A549 (cell line): ENCODE measurements at regions not wholly inside any gene's neighbourhood (a gene's known extent, or its start where the extent isn't known, plus 50 kb on each side); places are given as distances from the start of the nearest gene placed in this dataset.

ENCODE experiments used
- ATAC-seq, 2 experiments: fragments of 200-7000 bp in 1 of 2; fragments of >200 bp in 1 of 2; cut with Nextera tagmentation in 1 of 2; cut with Tn5 transposase in 1 of 2; 3 replicates each; pipeline versions ENCODE4 v1.8.0 to v1.9.1; 2018 to 2020; ENCODE audit warnings: mild to moderate bottlenecking in 1 of 2, moderate library complexity in 1 of 2
- CTCF ChIA-PET: fragments of 300-600 bp; sonication (Branson Sonifier 250); formaldehyde crosslinking; extraction: SDS; loops from one replicate; lab custom pipeline; 2021; ENCODE audit warnings: antibody characterized with exemption, inconsistent platforms; lab: Yijun Ruan, JAX
- POLR2A ChIA-PET: fragments of 350-600 bp; formaldehyde crosslinking; extraction: SDS; loops from one replicate; lab custom pipeline; 2021; ENCODE audit warnings: antibody characterized with exemption, inconsistent platforms; lab: Yijun Ruan, JAX
- DNase-seq, 2 experiments: peaks; one replicate each; pipeline versions ENCODE4 v3.0.0 to v3.0.0-alpha.2; 2011 to 2016; ENCODE audit warnings: low read depth in 1 of 2, low spot score in 1 of 2
- FAIRE-seq: peaks from 2 replicates; lab custom pipeline; 2011; peaks lifted over from hg19 to GRCh38; lab: Jason Lieb, UNC
- H3K27ac ChIP-seq, 2 experiments: fragments of >200 bp; sonication (Bioruptor Twin); formaldehyde crosslinking; 3 replicates each; pipeline ENCODE4 v1.5.1; 2016 to 2017
- H3K4me1 ChIP-seq: fragments of >200 bp; sonication (Bioruptor Twin); formaldehyde crosslinking; 3 replicates; pipeline ENCODE4 v1.6.1; 2016
- H3K4me2 ChIP-seq: fragments of >200 bp; sonication (Bioruptor Twin); formaldehyde crosslinking; 3 replicates; pipeline ENCODE4 v1.6.1; 2016
- H3K4me3 ChIP-seq: fragments of >200 bp; sonication (Bioruptor Twin); formaldehyde crosslinking; 3 replicates; pipeline ENCODE4 v1.5.1; 2016
- H3K9me3 ChIP-seq: fragments of >200 bp; sonication (Bioruptor Twin); formaldehyde crosslinking; 3 replicates; pipeline ENCODE4 v1.6.1; 2016
- CBX8 ChIP-seq: fragments of 200-600 bp; sonication (generic); IDR thresholded peaks from 2 replicates; pipeline ENCODE4 v1.6.1; 2016
- CHD4 ChIP-seq: fragments of 200-600 bp; sonication (generic); IDR thresholded peaks from 2 replicates; pipeline ENCODE4 v1.6.1; 2016; ENCODE audit warnings: antibody characterized with exemption, mild to moderate bottlenecking, borderline replicate concordance
- ESRRA ChIP-seq: fragments of 150-350 bp; IDR thresholded peaks from 2 replicates; pipeline ENCODE4 v1.6.1; 2014; ENCODE audit warnings: mild to moderate bottlenecking, low read length, borderline replicate concordance
- FOSL2 ChIP-seq, 2 experiments: fragments of 450-650 bp in 1 of 2; fragments of >200 bp in 1 of 2; sonication (Bioruptor Twin) in 1 of 2; formaldehyde crosslinking; IDR thresholded peaks; 2 replicates each; pipeline versions ENCODE4 v1.5.0 to v1.6.1; 2016 to 2020; ENCODE audit warnings: mild to moderate bottlenecking in 1 of 2, moderate library complexity in 1 of 2
- HEYL ChIP-seq: fragments of 250-450 bp; sonication (Bioruptor Pico); IDR thresholded peaks from 2 replicates; pipeline ENCODE4 v1.8.0; 2021; ENCODE audit warnings: mild to moderate bottlenecking, moderate library complexity
- HOXA7 ChIP-seq: fragments of 250-450 bp; sonication (Bioruptor Pico); IDR thresholded peaks from 2 replicates; pipeline ENCODE4 v1.5.0; 2020; ENCODE audit warnings: mild to moderate bottlenecking, moderate library complexity
- JUNB ChIP-seq: fragments of >200 bp; sonication (Bioruptor Twin); formaldehyde crosslinking; IDR thresholded peaks from 2 replicates; pipeline ENCODE4 v1.6.1; 2016
- KDM5A ChIP-seq: fragments of 200-600 bp; sonication (generic); IDR thresholded peaks from 2 replicates; pipeline ENCODE4 v1.6.1; 2016; ENCODE audit warnings: antibody characterized with exemption, mild to moderate bottlenecking
- MAFK ChIP-seq: fragments of 450-650 bp; IDR thresholded peaks from 2 replicates; pipeline ENCODE4 v1.6.1; 2014; ENCODE audit not compliant: partially characterized antibody
- MAZ ChIP-seq: fragments of 150-350 bp; IDR thresholded peaks from 2 replicates; pipeline ENCODE4 v1.6.1; 2014; ENCODE audit warnings: antibody characterized with exemption, low read depth, low read length, borderline replicate concordance
- MYC ChIP-seq: IDR thresholded peaks from 2 replicates; pipeline ENCODE4 v1.6.1; 2012; ENCODE audit warnings: mild to moderate bottlenecking, inconsistent platforms, low read length, improper control_type of control experiment, borderline replicate concordance
- NFE2L2 ChIP-seq: fragments of 150-350 bp; conservative IDR thresholded peaks from 2 replicates; pipeline ENCODE4 v1.6.1; 2014; ENCODE audit warnings: low read length
- PHF8 ChIP-seq: fragments of 200-600 bp; sonication (generic); IDR thresholded peaks from 2 replicates; pipeline ENCODE4 v1.6.1; 2016; ENCODE audit warnings: low read depth, mild to moderate bottlenecking, antibody characterized with exemption, moderate library complexity, borderline replicate concordance
- RARB ChIP-seq: fragments of 250-450 bp; sonication (Bioruptor Pico); IDR thresholded peaks from 2 replicates; pipeline ENCODE4 v1.8.0; 2021; ENCODE audit warnings: mild to moderate bottlenecking, moderate library complexity
- RFX5 ChIP-seq: fragments of 450-650 bp; IDR thresholded peaks from 2 replicates; pipeline ENCODE4 v1.7.1; 2014; ENCODE audit warnings: antibody characterized with exemption, mild to moderate bottlenecking, moderate library complexity
- RNF2 ChIP-seq: fragments of 200-600 bp; sonication (generic); IDR thresholded peaks from 2 replicates; pipeline ENCODE4 v1.6.1; 2016; ENCODE audit warnings: low read depth, mild to moderate bottlenecking, antibody characterized with exemption, moderate library complexity, borderline replicate concordance
- SMC3 ChIP-seq: fragments of >200 bp; sonication (Bioruptor Twin); formaldehyde crosslinking; IDR thresholded peaks from 3 replicates; pipeline ENCODE4 v1.6.1; 2018; ENCODE audit warnings: inconsistent platforms
- TP53 ChIP-seq: fragments of 250-450 bp; sonication (Bioruptor Pico); IDR thresholded peaks from 2 replicates; pipeline ENCODE4 v1.5.0; 2021; ENCODE audit warnings: mild to moderate bottlenecking, moderate library complexity
- ZNF302 ChIP-seq: fragments of 250-450 bp; sonication (Bioruptor Pico); IDR thresholded peaks from 2 replicates; pipeline ENCODE4 v1.9.0; 2021; ENCODE audit warnings: inconsistent platforms, mild to moderate bottlenecking, moderate library complexity
- ZSCAN20 ChIP-seq: fragments of 250-450 bp; sonication (Bioruptor Pico); IDR thresholded peaks from 2 replicates; pipeline ENCODE4 v1.8.0; 2022; ENCODE audit warnings: mild to moderate bottlenecking, moderate library complexity
- whole genome bisulfite sequencing: methylation state at CpG from one replicate; pipeline ENCODE4 v1.1.6; 2017; ENCODE audit errors: missing lambda C conversion rate; 5-methylcytosine and 5-hydroxymethylcytosine counted together
- TF ChIP-seq, protein P1 (sequence below): IDR thresholded peaks from 2 replicates; pipeline ENCODE4 v1.6.1; 2012
- TF ChIP-seq, protein P2 (sequence below): IDR thresholded peaks from 2 replicates; pipeline ENCODE4 v1.6.1; 2012
- TF ChIP-seq, protein P3 (sequence below): IDR thresholded peaks from 2 replicates; pipeline ENCODE4 v1.6.1; 2012; ENCODE audit warnings: low read depth, borderline replicate concordance
- TF ChIP-seq, protein P4 (sequence below): fragments of 450-650 bp; IDR thresholded peaks from 2 replicates; pipeline ENCODE4 v1.6.1; 2014; ENCODE audit warnings: antibody characterized with exemption
- TF ChIP-seq, protein P5 (sequence below): fragments of >200 bp; sonication (Bioruptor Twin); formaldehyde crosslinking; IDR thresholded peaks from 2 replicates; pipeline ENCODE4 v1.6.1; 2016

DNA sequence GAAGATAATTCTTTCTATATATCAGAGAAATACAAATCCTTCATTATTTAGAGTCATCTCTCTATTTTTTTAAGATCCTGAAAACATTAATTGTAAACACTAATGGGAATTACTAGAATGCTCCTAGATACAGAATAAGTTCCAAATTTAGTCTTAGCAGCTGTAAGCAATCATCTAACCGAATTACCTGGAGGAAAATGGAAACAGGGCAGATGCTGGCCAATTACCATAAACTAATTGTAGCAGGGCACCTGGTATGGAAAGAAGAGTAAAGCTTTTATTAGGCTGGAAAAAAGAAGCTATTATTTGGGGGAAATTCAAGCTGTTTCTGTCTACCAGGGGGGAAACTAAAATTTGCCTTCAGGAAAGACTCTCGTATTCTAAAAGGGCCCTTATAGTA is 257.5 kb downstream of the MMUT start:
- TF ChIP-seq RARB (CRISPR knock-in tag) = no peak
- no peak for TF ChIP-seq HOXA7 (CRISPR knock-in tag)
- TF ChIP-seq CBX8 = no peak
- TF ChIP-seq ESRRA = no peak
- no peak for TF ChIP-seq ZSCAN20 (CRISPR knock-in tag)
- no peak for TF ChIP-seq NFE2L2
- TF ChIP-seq MAFK = no peak
- TF ChIP-seq, protein P1, sequence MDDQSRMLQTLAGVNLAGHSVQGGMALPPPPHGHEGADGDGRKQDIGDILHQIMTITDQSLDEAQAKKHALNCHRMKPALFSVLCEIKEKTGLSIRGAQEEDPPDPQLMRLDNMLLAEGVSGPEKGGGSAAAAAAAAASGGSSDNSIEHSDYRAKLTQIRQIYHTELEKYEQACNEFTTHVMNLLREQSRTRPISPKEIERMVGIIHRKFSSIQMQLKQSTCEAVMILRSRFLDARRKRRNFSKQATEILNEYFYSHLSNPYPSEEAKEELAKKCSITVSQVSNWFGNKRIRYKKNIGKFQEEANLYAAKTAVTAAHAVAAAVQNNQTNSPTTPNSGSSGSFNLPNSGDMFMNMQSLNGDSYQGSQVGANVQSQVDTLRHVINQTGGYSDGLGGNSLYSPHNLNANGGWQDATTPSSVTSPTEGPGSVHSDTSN = no peak
- TF ChIP-seq, protein P2, sequence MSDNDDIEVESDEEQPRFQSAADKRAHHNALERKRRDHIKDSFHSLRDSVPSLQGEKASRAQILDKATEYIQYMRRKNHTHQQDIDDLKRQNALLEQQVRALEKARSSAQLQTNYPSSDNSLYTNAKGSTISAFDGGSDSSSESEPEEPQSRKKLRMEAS = no peak
- TF ChIP-seq, protein P3, sequence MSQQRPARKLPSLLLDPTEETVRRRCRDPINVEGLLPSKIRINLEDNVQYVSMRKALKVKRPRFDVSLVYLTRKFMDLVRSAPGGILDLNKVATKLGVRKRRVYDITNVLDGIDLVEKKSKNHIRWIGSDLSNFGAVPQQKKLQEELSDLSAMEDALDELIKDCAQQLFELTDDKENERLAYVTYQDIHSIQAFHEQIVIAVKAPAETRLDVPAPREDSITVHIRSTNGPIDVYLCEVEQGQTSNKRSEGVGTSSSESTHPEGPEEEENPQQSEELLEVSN = no peak
- Histone ChIP-seq H3K4me2 (no peak overlapping the region), H3K27ac (no peak overlapping the region), H3K4me3 (no peak overlapping the region), H3K9me3 (no peaks in the 10 kb centered on the region), H3K4me1 (no peaks in the 10 kb centered on the region)
- no peak for FAIRE-seq
- ChIA-PET CTCF (no interaction called here), POLR2A (no interaction called here)
- WGBS = 36% methylated on average over 2 of the region's 2 CpGs
- ATAC-seq = no peak
- no peak for DNase-seq

DNA sequence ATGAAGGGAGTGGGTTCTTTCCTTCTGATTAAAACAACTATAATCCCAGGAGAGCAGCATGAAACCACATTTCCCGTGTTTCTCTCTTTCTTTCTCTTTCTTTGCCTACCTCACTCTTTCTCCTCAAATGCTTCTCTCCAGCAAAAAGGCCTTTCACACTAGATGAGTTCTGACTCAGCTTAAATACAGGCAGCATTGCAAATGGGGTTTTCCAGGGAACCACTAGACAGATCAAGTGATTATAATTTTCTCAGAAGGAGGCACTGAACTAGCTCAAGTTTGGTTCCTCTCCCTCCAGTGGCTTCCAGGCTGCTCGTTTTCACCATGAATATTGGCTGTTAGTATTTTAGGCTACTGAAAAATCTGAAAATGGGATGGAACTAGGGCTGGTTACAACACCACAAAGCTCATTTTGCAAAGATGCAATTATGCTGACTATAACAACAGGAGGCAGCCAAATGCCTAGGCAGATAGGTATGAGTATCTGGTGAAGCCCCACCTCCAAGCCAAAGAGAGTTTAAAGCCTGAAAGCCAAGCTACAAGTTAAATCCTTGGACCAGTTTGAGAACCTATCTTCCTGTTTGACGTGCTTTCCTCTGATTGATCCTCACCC is 260.0 kb downstream of the MMUT start:
- TF ChIP-seq ZNF302 (CRISPR knock-in tag) (no peak), MAZ (no peak), JUNB (no peak), FOSL2 (IDR thresholded peaks at IDR 0.05) (no peak), FOSL2 (CRISPR knock-in tag; IDR thresholded peaks at IDR 0.05) (no peak), PHF8 (no peak), SMC3 (no peak), RFX5 (no peak), CHD4 (no peak), TP53 (no peak), RARB (CRISPR knock-in tag) (no peak), HEYL (CRISPR knock-in tag) (no peak), CBX8 (no peak), NFE2L2 (no peak), KDM5A (no peak), MYC (no peak), RNF2 (no peak)
- TF ChIP-seq, protein P1 = no peak
- TF ChIP-seq, protein P4, sequence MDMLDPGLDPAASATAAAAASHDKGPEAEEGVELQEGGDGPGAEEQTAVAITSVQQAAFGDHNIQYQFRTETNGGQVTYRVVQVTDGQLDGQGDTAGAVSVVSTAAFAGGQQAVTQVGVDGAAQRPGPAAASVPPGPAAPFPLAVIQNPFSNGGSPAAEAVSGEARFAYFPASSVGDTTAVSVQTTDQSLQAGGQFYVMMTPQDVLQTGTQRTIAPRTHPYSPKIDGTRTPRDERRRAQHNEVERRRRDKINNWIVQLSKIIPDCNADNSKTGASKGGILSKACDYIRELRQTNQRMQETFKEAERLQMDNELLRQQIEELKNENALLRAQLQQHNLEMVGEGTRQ = no peak
- TF ChIP-seq, protein P5, sequence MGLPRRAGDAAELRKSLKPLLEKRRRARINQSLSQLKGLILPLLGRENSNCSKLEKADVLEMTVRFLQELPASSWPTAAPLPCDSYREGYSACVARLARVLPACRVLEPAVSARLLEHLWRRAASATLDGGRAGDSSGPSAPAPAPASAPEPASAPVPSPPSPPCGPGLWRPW = no peak
- TF ChIP-seq, protein P3 = no peak
- Histone ChIP-seq H3K4me2 (no peak overlapping the region), H3K4me1 (no peaks in the 10 kb centered on the region), H3K4me3 (no peak overlapping the region), H3K9me3 (no peaks in the 10 kb centered on the region), H3K27ac (no peak overlapping the region)
- ChIA-PET CTCF (interaction anchor here (0.6 kb wide), 1 partner anchor 12 kb away, joined by 4 read pairs; no protein-coding TSS in a partner anchor), POLR2A (no interaction called here)
- DNase-seq (no peak), FAIRE-seq (no peak), ATAC-seq (no peak; a peak in 1 of 6 replicates)
- 15% methylated on average over 3 of the region's 3 CpGs for WGBS
